ENCODE measurements at regions not wholly inside any gene's neighbourhood (a gene's known extent, or its start where the extent isn't known, plus 50 kb on each side); places are given as distances from the start of the nearest gene placed in this dataset.

- TF ChIP-seq SIN3A (IDR thresholded peaks at IDR 0.05; ENCODE audit: borderline replicate concordance, insufficient read depth, low read length) (no peak), REST (IDR thresholded peaks at IDR 0.05; ENCODE audit: insufficient read depth in 1 of 2, low read depth in 2 of 2, low read length in 2 of 2) (no peak), TAF1 (IDR thresholded peaks at IDR 0.05; ENCODE audit: borderline replicate concordance, insufficient read depth, low read length) (no peak), FOXP2 (optimal IDR thresholded peaks at IDR 0.05; ENCODE audit: borderline replicate concordance, extremely low read depth, extremely low read length, insufficient read depth) (no peak), POLR2AphosphoS5 (IDR thresholded peaks at IDR 0.05; ENCODE audit: low read depth, low read length) (no peak)
These were observed 193.9 kb downstream of the ZNF621 start for GRCh38 chr3:40718681-40719080.

GRCh38 chr3:40719660-40720287, 195.0 kb downstream of the ZNF621 start:
- TF ChIP-seq REST (IDR thresholded peaks at IDR 0.05; ENCODE audit: insufficient read depth in 1 of 2, low read depth in 2 of 2, low read length in 2 of 2) (no peak), FOXP2 (optimal IDR thresholded peaks at IDR 0.05; ENCODE audit: borderline replicate concordance, extremely low read depth, extremely low read length, insufficient read depth) (no peak), POLR2AphosphoS5 (IDR thresholded peaks at IDR 0.05; ENCODE audit: low read depth, low read length) (no peak), TAF1 (IDR thresholded peaks at IDR 0.05; ENCODE audit: borderline replicate concordance, insufficient read depth, low read length) (no peak), SIN3A (IDR thresholded peaks at IDR 0.05; ENCODE audit: borderline replicate concordance, insufficient read depth, low read length) (no peak)

GRCh38 chr3:40720341-40720740, 195.6 kb downstream of the ZNF621 start:
- TF ChIP-seq POLR2AphosphoS5 (IDR thresholded peaks at IDR 0.05; ENCODE audit: low read depth, low read length) (no peak), TAF1 (IDR thresholded peaks at IDR 0.05; ENCODE audit: borderline replicate concordance, insufficient read depth, low read length) (no peak), SIN3A (IDR thresholded peaks at IDR 0.05; ENCODE audit: borderline replicate concordance, insufficient read depth, low read length) (no peak), FOXP2 (optimal IDR thresholded peaks at IDR 0.05; ENCODE audit: borderline replicate concordance, extremely low read depth, extremely low read length, insufficient read depth) (no peak), REST (IDR thresholded peaks at IDR 0.05; ENCODE audit: insufficient read depth in 1 of 2, low read depth in 2 of 2, low read length in 2 of 2) (no peak)

- TF ChIP-seq FOXP2 (optimal IDR thresholded peaks at IDR 0.05; ENCODE audit: borderline replicate concordance, extremely low read depth, extremely low read length, insufficient read depth) (no peak), POLR2AphosphoS5 (IDR thresholded peaks at IDR 0.05; ENCODE audit: low read depth, low read length) (no peak), REST (IDR thresholded peaks at IDR 0.05; ENCODE audit: insufficient read depth in 1 of 2, low read depth in 2 of 2, low read length in 2 of 2) (no peak), TAF1 (IDR thresholded peaks at IDR 0.05; ENCODE audit: borderline replicate concordance, insufficient read depth, low read length) (no peak), SIN3A (IDR thresholded peaks at IDR 0.05; ENCODE audit: borderline replicate concordance, insufficient read depth, low read length) (no peak)
These were observed 196.1 kb downstream of the ZNF621 start for GRCh38 chr3:40720863-40721262.

Measured in PFSK-1 (cell line).